ENCODE measurements at regions not wholly inside any gene's neighbourhood (a gene's known extent, or its start where the extent isn't known, plus 50 kb on each side); places are given as distances from the start of the nearest gene placed in this dataset.

DNA sequence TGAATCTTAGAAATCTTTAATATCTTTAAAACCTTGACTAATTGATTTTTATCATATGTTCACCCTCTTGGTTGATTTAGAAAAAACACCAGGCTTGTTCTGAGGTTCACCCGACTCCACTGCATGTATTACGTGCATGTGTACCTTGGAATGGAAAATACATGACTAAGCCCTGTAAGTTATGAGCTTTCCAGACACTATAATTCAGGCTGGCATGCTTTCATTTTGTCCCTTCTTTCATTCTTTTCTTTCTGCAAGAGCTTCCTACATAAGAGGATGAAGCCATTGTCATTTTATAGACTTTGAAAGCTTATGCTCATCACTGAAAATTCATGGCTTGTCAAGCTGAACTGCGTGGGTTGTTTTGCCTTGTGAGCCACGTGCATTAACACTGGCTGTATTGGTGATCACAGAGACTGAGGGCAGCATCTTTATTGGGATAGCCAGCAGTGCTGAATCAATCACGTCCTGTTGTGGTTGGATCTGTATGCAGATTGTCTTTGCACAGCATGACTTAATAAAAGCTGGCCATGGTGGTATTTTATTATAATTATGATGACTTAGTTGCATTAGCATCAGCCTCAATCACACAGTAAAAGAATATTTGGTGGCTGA, 141.9 kb downstream of the SLIT2 start:
- TF ChIP-seq EZH2 (IDR thresholded peaks at IDR 0.05) (no peak), CTCF (IDR thresholded peaks at IDR 0.05) (no peak), EZH2phosphoT487 (IDR thresholded peaks at IDR 0.05) (no peak)
